Pons (tissue), 1 donor: ENCODE measurements at regions not wholly inside any gene's neighbourhood (a gene's known extent, or its start where the extent isn't known, plus 50 kb on each side); places are given as distances from the start of the nearest gene placed in this dataset.
"Not testable (repeated sequence)": the region's sequence is repeated elsewhere in the genome, so short reads cannot be mapped to it uniquely, and the experiment has no call there.

Experiments
- DNase-seq: peaks from one replicate; pipeline ENCODE4 v3.0.0-alpha.2; 2016; ENCODE audit warnings: low spot score

DNA sequence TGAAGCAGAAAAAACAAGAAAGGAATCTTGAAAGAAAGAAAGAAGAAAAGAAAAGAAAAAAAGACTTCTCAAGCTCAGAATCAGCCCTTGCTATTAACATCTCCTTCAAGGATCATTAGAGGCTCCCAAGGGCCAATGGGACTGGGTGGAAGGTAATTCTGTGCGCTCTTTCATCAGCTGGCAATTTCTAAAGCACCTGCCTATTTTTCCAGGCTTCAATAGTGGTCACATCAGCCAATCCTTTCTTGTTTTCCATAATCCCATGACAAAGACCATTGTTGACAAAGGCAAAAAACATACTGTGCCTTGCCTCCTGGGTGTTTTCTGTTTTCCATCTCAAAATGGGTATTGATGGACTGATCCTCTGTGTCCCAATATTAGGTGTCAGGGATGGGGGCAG, 88.2 kb upstream of the TSC22D1 start:
- no peak for DNase-seq

DNA sequence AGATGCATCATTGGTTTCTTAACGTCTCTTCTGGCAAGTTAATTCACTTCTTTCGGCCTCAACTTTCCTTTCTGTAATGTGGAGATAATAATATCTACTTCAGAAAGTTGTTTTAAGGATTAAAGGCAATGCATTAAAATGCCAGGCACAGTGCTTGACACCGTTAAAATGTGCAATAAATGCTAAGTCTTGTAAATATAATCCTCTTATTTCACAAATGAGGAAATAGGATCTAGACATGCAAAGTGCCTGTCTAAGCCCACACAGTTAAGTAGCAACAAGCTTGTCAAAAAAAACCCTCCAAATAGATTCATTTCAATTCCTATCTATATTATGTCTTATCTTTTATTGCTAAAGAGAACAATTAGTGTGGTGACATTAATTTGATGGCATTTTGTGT, 86.4 kb upstream of the TSC22D1 start:
- no peak for DNase-seq

DNA sequence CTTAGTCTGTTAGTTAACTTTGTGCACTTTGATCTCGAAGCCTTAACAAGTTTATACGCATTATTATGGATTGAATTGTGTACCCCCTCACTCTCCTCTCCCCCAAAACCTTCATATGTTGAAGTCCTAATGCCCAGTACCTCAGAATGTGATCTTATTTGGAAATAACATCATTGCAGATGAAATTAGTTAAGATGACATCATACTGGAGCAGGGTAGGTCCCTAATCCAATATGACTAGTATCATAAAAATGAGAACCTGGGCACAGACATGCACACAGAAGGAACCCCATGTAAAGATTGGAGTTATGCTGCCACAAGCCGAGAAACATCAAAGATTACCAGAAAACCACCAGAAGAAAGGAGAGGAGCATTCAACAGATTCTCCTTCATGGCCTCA, 85.8 kb upstream of the TSC22D1 start:
- no peak for DNase-seq

DNA sequence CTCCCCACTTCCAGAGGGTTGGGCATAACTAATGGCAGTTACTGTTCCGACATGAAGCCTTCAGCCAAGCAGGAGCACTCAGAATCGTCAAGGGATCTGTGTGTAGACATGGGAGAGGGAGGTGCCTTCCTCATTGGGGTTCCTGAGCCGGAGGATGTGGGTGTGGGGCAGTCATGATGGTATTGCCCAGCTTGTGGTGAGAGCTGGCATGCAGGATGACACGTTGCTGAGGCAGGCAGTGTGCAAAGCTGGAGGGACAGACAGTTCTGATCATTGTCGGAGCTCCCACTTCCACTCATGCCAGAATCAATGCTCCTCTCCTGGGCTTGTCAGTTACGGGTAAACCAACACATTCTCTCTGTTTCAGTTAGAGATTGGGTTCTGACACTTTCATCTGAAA, 83.9 kb upstream of the TSC22D1 start:
- DNase-seq: no peak

DNA sequence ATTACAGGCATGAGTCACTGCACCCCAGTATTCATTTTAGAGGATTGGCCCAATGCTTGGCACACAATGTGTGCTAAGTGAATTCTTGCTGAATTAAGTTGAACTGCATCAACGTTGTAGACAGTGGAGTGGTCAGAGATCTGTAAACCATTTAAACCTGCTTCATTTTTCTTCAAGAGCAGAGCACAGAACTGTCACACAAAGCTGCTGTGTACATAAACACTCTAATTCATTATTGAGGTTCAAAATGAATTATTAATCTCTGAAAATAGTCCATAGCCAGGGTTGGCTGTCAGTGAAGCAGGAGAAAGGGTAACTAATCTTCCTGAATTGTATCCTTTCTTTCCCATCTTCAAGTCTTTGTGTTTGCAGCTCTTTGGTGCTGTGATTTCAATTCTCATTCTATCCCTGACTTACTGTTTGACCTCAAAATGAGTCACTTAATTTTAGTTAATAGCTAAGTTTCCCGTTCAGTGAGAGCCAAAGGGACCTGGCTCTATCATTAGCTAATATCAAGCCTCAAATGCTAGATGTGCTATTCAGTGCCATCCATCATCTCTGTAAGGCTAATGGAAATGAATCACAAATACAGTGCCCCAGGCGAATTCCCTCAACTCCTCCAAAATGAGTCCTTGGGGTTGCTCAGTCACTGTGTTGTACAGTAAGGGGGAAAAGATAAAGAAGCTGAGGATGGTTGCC, 77.0 kb upstream of the TSC22D1 start:
- no peak for DNase-seq

DNA sequence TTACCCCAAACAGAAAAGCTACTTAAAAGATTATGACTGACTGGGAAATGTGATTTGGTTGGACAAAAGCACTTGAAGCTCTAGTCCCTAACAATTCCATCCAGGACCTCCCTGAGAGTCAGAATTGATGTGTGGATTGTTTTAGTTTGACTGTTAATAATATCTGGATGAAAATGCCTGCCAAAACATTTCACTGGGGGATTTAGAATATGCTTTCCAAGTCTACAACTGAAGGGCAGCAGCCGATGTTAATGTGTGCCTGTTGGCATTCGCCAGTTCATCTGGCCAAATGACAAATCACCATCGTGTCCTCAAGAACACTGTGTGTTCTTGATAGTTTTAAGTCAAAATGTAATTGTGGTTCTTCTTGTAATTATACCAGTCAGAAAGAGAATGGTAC, 76.0 kb upstream of the TSC22D1 start:
- DNase-seq: no peak

DNA sequence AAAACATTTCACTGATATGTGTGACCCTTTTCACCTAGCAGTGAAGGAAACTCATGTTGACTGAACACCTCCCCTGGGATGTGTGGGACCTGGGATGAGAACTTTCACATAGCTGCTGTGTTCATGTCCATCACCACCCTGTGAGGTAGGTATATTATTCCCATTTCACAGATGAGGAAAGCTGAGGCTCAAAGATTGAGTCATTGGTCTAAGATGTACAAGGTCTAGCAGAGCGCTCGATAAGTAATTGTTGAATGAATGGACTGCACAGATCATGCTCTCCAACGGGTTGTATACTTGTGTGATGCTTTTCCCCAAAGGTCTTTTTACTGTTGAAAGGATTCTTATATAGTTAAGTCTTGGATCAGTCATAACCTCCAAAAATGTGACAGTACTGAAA, 75.6 kb upstream of the TSC22D1 start:
- no peak for DNase-seq

DNA sequence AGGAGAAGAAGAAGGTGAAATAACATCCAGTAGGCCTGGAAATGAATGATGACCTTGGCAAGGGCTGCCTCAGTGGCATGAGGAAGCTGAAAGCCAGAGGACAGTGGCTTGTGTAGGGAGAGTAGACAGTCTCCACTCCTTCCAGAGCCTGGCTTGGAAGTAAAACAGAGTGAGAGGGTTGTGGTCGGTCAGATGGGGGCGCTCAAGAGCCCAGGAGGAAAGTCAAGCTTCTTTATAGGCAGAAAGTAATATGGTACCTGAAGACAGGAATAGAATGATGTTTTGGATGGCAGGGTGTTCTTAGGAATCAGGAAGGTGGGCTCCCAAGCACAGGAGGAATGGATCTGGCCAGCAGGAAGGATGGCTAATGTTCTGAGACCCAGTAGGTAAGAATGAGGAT, 75.1 kb upstream of the TSC22D1 start:
- no peak for DNase-seq

DNA sequence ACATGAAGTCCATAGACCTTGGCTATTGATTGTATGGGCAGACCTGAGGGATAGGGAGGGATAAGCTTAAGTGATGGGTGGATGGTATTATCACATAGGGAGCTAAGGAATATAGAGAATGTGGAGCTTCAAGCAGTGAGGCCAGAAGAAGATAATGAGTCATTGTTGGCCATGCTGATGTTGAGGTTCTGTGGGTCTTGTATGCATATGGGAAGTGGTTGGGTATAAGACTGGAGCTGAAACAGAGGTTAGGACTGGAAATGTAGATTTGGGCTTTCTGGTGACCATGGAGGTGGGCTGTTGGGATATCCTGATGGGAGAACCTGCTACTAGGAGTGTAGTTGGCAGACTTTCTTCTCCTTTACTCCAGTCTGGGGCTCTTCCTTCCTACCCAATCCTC, 73.7 kb upstream of the TSC22D1 start:
- no peak for DNase-seq

DNA sequence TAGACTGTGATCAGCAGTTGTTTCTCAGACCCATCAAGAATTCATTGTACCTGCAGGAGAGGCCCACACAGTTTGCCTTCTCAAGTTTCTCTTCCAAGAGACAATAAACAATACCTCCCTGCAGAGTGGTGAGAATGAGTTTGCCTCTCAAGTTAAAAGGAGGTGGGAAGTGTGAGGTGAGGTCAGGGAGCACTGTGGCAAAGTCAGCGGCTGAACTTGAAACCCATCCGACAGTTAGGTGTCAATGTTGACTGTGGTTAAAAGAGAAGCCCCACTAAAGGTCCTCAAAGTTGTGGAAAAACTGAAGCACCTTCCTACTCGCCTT, 72.9 kb upstream of the TSC22D1 start:
- no peak for DNase-seq

DNA sequence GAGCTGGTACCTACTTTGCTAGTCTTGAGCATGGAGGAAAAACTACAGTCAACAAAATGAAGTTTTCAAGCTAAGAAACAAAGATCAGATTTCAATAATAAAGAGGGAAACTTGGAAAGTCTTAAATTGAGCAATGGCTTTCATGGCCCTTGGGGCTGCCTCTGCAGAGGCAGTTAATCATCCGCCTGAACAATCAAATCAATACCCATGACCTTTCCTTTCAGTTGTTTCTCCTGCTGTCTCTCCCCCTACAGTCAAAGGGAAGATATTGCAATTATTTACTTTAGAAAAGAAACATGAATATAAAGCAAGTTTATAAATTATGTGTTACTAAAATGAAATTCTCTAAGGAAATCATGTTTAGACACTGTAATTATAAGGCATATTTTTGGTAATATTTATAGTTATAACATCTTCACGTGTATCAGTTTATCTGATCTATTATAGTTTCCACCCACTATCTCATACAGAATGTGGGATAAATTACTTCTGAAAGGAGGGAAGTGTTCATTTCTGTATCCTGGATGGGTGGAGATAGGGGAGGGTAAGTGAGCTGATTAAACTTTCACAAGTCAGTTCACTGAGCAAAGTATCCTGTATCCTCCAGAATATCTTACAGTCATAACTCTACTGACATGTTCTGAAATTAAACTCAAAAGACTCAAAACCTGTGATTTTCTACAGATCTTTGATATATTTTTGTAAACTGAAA, 72.4 kb upstream of the TSC22D1 start:
- DNase-seq: no peak

DNA sequence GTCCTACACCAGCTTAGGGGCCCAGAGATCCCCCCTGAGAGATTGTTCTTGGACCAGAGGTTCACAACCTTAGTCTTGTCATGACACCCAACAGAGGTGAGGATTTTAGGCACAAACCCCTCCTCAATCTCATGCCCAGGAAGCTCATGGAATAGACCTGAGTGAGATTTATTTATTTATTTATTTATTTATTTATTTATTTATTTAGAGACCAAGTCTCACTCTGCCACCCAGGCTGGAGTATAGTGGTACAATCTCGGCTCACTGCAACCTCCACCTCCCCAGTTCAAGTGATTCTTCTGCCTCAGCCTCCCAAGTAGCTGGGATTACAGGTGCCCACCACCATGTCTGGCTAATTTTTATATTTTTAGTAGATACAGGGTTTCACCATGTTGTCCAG, 71.4 kb upstream of the TSC22D1 start:
- DNase-seq: not testable (repeated sequence)

DNA sequence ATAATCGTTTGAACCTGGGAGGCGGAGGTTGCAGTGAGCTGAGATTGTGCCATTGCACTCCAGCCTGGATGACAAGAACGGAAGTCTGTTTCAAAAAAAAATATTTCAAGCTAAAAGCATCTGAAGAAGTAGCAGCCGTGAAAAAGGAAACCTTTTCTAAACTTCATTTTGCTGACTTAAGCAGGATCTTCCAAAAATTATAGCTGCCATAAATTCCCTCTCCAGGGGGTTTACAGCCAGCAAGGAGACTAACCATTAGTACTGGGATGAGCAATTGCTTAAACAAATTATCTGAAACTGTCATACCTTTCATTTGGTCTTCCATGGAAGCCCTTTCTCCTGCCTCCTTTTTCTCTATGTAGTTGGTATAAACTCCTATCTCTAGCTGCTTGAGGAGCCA, 69.9 kb upstream of the TSC22D1 start:
- no peak for DNase-seq

DNA sequence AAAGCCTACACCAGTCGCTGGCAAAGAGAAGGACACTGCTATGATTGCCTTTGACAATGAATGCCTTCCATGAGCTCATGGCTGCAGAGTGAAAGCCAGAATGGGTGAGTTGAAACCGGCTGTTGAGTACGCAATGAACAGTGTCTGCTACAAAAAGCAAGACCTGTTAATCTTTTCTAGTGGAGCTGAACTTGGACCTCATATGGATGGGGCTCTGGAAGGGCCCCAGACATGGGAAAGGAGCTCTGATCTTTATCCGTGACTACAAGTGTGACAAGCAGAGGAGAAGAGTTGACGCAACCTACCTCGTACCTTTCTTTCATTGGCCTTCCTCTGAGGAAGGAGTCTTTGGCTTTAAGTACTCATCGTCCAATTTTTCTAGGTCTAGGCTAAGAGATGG, 67.1 kb upstream of the TSC22D1 start:
- no peak for DNase-seq

DNA sequence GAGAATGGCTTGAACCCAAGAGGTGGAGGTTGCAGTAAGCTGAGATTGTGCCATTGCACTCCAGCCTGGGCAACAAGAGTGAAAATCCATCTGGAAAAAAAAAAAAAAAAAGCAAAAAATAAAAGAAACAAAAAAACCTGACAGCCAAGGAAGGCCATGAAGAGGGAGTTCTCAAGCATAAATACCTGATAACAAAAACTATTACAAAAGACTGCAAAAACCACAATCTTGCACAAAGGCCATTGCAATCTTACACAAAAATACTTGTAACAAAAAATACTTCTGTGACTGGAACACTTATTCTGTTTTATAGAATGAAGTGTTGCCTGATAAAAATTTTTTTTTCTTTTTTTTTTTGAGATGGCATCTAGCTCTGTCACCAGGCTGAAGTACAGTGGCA, 61.5 kb upstream of the TSC22D1 start:
- DNase-seq: no peak

DNA sequence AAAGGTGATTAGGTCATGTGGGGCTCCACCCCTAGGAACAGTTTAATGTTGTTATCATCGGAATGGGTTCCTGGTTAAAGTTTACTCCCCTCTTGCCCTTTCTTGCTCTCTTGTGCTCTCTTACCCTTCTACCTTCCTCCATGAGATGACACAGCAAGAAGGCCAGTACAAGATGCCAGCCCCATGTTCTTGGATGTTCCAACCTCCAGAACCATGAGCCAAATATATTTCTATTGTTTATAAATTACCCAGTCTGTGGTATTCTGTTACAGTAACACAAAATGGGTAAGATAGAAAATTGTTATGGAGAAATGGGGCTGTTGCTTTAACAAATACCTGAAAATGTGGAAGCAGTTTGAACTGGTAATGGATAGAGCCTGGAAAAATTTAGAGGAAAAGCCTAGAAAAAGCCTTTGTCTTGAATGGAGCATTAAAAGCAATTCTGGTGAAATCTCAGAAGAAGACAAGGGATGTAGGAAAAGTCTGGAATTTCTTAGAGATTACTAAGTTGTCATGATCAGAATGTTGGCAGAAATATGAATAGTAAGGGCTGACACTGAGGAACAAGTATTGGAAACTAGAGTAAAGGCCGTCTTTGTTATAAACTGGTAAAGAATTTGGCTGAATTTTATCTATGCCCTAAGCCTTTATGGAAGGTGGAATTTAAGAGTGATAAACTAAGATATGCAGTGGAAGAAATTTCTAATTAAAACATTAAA, 53.5 kb upstream of the TSC22D1 start:
- DNase-seq: no peak

DNA sequence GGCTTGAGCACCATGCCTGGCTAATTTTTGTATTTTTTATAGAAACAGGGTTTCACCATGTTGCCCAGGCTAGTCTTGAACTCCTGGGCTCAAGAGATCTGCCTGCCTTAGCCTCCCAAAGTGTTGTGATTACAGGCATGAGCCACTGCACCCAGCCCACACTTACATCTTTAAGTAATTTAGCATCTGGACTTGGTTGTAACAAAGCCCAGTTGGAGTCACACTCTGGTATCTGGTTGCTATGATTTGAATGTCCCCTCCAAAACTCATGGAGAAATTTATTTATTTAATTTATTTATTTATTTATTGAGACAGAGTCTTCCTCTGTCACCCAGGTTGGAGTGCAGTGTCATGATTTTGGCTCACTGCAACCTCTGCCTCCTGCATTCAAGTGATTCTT, 52.7 kb upstream of the TSC22D1 start:
- not testable (repeated sequence) for DNase-seq

DNA sequence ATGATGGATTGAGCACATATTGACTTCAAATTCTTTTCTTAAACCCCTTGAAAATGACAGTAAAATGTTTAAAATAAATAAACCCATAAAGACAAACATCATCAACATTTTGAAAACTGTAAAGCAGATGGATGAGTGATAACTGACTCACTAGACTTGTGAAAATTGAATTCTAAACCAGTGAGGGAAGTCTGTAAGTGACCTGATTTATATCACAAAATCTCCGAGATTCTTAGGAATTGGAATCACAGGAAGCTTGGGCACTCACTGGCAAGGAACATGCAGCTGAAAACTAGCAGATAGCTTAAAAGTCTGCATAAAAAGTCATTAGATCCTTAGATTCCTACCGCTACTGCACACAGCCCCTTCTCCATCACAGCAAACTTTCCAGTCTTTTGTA, 51.3 kb upstream of the TSC22D1 start:
- no peak for DNase-seq

DNA sequence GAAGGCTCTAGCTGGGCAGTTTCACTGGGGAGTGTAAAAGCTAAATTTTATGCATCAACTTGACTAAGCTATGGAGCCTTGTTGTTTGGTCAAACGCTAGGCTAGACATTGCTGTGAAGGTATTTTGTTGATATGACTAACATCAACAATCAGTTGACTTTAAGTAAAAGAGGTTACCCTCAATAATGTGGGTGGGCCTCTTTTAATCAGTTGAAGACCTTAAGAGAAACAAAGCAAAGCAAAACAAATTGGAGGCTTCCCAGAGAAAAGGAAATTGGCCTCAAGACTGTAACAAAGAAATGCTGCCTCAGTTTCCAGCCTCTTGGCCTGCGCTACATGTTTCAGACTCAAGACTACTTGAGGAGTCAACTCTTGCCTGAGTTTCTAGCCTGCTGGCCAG, 50.0 kb upstream of the TSC22D1 start:
- DNase-seq: no peak
